ENCODE measurements at regions not wholly inside any gene's neighbourhood (a gene's known extent, or its start where the extent isn't known, plus 50 kb on each side); places are given as distances from the start of the nearest gene placed in this dataset.

DNA sequence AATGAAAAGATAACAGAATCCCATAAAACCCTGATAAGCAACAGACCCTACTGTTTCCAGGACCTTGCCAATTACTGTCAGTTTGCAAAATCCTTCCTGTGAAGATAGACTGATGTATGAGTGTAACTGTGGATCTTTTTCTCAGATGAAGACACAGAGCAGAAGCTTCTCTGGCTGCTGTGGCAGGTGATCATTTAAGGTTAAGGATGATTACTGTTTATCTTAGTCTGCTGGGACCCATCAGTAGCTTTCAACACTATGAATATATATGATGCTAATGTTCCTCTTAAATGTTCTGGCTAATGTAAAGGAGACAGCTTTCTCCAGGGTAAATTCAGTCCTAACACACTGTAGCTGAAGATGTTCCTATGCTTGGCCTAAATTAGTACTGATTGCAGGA is 56.0 kb upstream of the CTTNBP2 start:
- no peak for FAIRE-seq

DNA sequence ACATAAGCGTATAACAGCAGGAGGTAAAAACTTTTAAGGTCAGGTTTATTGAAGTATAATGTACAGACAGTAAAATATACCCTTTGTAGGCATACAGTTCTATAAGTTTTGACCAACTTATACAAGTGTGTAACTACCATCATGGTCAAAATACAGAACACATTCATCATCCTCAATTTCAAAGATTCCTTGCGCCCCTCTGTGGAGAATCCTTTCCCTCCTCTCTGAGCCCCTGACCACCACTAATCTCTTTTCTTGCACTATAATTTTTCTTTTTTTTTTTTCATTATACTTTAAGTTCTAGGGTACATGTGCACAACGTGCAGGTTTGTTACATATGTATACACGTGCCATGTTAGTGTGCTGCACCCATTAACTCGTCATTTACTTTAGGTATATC is 58.1 kb upstream of the CTTNBP2 start:
- FAIRE-seq = no peak

DNA sequence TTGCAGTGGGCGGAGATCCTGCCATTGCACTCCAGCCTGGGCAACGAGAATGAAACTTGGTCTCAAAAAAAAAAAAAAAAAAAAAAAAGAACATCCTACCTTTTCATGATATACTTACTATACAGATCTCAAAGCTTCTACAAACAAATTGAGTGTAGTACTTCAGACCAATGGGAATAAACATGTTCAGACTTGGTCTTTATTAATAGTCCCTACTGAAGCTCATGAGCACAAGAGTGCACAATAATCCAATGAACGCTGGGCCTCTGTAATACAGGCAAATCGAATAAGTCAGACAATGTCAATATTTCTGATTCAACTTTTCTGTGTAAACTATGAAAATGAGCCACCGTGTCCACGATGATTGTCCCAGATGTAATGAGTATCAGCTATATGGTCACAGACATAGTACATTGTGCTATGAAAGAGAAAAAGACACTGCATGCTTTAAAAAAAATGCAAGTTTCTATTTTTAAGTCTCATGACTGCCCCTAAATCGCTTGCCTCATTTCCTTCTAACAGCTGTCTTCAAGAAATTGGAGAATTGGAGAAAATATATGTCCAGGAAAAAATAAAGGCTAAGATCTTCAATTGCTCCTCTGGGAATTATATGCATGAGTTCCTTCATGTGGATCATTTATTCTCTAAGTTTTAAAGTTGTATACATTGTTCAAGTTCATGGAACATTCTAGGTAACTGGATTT is 64.0 kb upstream of the CTTNBP2 start:
- FAIRE-seq = no peak

DNA sequence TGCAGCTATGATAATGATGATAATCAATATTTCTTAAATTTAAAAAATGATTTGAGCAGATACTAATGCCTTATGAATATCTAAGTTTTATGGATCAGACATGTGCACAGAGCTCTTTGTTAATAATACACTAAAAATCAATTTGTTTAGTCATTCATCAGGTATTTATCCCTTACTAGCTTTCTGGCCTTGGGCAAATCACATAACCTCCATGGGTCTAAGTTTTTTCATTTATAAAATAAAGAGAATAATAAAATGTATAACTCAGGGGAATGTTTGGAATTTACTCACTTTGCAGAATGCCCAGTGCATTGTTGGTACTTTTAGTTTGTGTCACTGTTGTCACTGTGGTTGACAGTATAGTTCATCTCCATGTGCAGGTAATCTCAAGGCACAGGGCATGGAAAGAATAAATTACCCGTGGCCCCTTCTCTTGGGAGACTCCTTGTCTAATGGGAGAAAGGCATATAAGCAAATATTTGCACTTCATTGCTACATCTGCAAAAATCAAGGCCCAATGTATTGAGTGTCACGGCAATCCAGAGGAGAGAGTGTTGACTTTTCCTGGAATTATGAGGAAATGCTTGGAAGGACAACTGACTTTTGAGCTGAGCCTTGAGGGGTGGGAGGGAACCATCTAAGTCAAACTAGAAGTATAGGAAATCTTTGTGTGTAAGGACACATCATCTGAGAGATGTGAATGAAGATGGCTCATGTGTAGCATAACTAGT is 64.7 kb upstream of the CTTNBP2 start:
- no peak for FAIRE-seq

DNA sequence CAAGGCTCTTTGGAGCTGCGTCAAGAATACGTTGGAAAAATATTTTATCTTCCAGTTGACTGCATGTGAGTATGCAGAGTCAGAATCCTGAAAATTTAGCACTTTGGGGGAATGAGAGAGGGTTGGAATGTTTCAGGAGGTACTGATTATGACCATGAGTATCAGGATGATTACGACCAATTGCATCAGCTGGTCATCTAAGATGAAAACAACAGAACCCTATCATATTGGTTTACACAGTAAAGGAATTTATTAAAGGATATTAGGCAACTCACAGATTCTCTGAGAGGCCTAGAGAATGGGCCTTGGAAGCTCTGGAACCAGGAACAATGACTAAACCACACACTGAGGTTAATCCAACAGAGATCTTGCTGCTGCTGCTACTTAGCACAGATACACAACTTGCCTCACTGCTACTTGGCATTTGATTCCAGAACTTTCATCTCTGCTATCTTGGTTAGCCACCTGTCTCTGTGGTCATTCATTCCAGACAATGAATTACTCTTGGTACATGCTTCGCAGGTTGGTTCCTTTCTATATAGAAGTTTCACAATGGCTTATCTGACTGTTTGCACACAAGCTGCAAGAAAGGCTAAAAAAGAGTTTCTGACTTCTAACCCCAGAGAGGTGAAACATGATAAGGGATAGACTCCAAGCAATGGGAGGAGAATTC is 68.0 kb upstream of the CTTNBP2 start:
- no peak for FAIRE-seq

DNA sequence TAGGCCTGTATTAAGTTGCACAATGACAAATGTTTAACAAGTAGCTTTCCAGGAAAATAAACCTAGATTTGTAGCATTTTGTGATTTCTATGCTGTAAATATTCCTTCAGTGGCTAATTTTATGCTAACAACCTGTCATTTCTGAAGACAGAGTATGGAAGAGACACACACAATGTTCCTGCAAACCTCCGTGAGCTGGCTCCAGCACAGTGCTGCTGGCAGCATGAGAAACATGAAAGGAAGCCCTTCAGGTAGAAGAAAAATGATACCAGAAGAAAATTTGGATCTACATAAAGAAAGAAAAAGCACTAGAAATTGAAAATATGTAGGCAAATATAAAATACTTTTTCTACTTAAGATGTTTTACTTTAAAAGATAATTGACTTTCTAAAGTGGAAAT is 69.5 kb upstream of the CTTNBP2 start:
- FAIRE-seq = no peak

DNA sequence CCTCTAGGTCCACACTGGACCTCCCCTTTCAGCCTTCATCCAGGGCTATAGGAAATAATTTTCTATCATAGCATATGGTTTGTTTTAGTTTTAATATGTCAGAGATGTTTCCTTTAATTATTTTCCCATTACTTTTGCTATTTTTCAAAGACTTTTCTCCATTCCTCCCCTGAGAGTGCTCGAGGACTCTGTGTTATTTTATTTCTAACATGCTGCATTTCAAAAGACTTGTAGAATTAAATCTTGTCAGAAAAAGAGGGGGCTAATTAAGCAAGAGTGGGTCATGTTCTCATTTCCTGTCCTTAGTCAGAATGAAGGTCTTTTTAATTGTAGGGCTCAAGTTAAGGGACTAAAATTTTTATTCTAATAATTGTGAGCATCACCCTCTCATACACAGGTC is 71.6 kb upstream of the CTTNBP2 start:
- FAIRE-seq = no peak

DNA sequence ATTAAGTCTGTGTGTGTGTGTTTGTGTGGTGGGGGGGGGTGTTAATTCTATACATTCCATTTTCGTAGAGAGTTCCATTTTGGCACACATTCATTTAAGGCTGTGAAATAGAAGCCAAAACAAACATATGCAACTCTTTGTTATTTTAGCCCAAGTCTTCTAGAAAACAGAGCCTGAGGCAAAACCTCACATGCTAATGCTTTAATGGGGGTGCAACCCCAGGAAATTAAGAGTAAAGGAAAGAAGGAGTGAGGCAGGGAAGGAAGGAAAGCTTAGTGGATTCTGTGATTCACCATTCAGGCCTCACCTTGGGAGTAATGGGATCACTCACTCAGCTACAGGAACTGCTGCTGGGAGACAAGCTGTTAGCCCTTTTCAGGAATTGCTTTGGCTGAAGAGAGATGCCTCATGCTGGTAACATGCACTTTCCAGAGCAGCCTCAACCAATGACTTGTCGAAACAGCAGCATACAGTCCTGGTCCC is 73.0 kb upstream of the CTTNBP2 start:
- no peak for FAIRE-seq

DNA sequence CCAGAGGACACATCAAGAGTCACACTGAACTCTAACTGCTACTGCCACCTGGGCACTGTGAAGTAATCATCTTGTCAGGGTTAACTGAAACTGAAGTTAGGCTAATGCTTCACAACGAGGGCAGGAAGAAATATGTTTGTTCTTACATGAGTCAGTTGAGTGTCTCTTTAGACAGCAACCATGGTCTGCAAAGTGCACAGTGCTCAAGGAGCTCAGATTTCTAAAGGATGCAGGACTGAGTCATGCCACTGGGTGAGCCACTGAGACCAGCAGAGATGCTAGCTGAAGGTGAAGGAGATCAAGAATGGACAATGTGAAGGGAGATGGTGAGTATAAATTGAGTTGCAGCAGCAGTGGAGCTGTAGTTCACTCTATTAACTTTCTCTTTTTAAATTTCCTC is 76.0 kb upstream of the CTTNBP2 start:
- FAIRE-seq = no peak

DNA sequence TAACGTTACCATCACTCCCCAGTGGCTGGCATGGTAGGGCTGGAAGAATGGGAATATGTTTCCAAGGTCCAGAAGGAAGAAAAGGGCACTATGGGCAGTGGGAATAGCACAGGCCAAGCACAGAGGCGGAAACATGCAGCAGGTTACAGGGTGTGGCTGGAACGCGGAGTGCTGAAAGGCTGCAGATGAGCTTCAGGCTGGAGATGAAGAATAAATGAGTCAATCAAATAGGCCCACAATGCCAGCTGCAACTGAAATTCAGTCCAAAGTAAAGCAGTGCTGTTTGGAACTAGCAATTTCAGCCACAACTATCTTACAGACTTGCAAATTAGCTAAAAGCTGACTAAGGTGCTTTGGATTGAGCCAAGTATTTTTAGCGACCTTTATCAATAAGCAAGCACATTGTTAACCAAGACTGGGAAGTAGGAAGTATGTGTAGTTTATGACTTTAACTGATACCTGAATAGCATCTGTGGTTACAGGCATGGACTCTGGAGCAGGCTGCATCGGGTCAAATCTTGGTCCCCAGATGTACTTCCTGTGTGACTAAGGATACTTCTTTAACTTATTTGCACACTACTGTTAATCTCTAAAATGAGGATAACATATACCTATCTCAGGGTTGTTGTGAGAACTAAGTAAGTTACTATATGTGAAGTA is 77.5 kb upstream of the CTTNBP2 start:
- no peak for FAIRE-seq

DNA sequence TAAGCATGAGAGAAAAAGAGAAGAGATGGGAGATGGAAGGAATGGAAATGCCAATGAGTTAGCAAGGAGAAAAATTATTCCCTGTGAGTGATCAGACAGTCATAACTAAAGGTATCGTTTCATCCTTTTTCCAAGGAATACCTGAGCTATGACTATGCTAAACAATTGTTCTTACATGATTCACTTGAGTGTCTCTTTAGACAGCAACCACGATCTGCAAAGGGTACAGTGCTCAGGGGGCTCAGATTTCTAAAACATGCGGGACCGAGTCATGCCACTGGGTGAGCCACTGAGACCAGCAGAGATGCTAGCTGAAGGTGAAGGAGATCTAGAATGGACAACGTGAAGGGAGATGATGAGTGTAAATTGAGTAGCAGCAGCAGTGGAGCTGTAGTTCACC is 78.0 kb upstream of the CTTNBP2 start:
- FAIRE-seq = no peak

DNA sequence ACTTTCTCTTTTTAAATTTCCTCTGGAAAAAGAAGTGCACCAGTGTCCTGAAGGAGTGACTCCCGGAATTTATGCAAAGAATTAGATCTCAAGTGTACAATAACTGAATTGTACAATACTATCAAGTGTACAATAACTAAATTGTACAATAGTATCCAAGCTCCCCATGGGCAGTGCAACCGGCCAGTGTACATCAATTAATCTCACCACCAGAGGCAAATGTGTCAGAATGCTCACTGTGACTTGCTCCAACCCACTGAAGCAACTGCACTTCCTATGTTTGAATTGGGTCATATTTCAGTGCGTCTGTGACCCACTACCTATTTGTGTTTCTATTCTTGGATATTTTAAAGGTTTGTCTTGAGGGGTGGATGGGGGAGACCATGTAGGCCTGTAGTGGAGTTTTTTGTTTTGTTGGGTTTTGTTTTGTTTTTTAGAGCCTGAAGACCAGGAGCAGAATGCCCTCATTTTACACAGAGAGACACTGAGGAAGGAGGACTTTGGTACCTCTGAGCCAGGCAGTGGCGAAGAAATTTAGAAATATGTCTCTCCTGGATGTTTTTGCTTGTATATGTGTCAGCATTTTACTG is 78.5 kb upstream of the CTTNBP2 start:
- no peak for FAIRE-seq

DNA sequence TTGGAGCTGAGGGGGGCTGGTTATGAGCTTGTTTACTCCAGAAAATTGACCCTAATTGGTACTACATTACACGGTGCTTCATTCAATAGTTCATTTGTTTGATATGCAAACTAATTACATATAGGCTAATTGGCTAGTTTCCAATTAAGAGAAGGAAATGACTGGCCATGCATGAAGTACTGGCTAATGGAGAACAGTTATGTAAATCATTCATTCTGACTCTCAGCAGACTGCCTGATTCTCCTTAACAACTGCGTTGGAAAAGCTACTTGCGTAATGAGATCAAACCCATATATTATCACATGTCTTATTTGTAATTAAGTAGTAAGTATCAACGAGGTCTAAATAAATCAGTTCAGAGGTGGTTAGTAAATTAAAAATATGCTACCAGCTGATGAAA is 81.8 kb upstream of the CTTNBP2 start:
- FAIRE-seq = no peak

DNA sequence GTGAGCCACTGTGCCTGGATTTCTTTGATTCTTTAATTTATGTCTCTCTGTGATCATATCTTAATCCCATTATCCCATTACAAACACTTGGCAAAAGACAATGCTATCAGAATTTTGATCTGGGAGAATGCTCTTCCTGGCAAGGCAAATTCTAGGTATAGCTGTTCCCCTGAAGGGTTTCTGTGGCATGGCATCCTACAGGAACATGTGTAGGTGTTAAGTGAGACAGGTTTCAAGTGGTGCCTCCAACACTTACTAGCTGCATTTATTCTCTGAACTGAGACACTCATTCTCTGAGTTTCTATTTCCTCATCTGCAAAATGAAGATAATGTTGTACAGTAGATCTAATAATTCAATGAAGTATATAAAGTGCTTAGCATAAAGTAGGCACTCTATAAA is 87.1 kb upstream of the CTTNBP2 start:
- FAIRE-seq = no peak

DNA sequence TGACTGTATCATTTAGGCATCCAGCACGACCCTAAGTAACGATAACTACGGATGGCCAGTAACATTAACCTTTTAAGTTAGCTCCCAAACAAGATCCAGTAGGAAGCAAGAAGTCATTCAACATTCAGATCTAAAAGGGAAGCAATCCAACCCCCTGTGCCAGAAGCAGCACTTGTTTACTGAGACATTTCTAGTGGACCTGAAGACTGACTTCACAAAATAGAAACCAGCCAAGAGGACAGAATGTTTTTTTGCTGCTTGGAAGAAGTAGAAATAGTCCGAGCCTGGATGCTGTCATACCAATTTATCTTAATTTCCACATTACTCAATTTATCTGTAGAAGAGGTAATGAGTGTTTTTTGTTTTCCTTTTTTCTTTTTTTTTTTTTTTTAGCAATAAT is 88.0 kb upstream of the CTTNBP2 start:
- no peak for FAIRE-seq

DNA sequence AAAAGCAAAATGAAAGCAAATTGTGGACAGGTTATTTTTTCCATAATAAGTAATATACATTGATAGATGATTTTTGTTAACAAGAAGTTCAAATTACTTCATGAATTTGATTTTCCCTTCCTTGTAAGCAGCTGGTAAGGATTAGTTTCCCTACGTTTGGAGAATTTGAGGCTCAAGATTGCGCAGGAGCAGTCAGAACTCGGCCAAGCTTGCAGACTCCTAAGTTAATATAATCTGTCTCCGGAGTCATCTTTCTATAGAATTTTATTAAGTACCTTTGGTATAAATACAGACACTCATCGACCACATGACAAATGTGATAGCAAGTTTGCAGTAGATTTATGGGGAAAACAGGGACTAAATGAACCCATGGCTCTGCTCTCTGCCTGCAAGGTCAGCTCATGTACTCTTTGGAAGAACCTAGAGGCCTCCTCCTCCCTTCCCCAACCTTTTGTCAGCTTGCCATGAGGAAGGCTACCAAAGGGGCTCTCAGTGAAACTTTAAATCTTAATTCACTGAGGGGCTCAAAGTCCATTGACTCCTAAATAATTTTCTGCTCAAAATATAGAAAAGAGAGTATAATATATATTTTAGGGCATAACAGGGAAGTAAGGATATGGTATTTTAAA is 89.2 kb upstream of the CTTNBP2 start:
- FAIRE-seq = no peak

DNA sequence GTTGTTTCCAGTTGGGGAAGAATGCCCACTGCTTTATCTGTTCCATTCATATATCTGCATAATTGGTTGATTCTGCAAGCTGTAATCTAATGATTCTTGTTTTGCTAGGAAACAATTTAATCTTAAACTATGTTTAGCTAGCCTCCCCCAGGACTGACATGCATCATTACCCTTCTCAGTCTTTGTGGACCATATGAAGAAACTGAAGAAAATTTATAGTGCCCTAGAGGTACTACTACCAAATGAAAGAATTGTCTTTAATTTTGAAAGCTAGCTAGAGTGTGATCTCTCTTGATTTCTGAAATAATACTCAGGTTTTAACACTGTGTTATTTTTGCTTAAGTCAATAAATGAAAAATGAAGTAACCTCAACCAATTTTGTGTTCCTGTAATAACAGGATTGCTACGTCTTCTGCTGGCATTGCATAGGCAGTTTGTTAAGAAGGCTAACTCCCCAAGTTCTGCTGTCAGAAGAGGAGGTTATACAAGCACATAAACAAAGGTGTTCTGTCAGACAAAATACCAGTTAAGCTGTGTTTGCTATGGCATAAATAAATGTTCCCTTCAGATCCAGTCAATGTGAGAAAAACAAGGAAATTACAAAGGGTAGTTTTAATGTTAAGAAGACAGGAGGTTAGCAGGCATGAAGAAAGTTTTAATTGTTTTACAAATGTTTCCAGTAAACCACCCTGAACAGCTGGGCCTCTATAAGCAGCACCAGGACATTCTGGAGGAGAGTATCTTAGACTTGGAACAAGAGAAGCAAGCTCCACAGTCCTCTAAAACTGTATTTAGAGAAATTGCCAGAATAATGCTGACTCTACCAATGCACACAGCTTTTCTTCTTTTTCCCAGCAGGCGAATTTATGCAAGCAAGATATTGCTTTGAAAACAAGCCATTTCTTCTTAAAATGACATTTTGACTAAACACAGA is 90.3 kb upstream of the CTTNBP2 start:
- FAIRE-seq = no peak

DNA sequence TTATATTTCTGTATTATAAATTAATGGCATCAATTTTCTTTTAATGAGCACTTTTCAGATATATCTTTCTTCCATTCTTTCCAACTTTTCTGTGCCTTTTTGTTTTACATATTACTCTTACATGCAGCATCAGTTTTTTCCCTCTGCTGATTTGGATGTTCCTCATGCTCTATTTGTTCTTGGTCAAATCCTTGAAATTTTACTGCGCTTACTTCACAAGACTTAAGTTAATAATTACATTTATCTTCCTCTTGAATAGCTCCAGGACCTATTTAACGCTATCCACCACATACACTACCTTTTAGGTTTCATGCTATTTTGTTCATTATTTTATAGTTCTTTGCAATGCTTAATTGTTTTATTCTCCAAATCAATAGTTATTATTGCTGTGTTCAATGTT is 97.6 kb upstream of the CTTNBP2 start:
- no peak for FAIRE-seq

DNA sequence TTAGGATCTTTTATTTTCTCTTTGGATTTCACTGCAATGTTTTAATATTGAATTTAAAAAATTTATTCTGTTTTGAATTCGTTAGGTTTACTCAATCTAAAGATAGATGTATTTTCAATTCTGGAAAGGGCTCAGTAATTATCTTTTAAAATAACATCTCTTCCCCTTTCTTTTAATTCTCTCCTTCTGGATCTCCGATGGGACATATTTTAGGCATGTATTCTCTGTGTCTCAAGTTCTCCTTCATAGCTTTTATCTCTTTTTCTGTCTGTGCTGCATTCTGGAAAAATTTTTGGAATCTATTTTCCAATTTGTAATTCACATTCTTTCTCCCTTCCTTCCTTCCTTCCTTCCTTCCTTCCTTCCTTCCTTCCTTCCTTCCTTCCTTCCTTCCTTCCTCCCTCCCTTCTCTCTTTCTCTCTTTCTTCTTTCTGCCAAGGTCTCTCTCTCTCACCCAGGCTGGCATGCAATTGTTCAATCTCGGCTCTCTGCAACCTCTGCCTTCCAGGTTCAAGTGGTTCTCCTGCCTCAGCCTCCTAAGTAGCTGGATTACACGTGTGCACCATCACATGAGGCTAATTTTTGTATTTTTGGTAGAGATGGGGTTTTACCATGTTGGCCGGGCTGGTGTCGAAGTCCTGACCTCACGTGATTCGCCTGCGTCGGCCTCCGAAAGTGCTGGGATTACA is 98.5 kb upstream of the CTTNBP2 start:
- no peak for FAIRE-seq

DNA sequence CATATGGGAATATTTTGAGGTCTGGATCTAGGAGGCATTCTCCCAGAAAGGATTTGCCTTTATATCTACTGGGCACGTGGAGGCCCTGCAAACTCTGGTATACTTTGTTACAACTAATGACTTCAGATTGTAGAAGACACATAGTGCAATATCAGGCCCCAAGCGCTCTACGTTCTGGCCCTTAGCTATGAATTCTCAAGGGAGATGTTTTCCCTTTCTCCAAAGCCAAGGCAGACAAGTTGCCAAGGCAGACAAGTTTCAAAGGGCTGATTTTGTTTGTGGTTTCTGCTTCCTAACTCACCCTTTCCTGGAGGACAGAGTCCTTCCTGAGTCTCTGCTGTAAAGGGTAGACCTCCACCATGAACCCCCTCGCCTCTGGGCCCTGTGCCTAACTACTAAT is 99.4 kb upstream of the CTTNBP2 start:
- no peak for FAIRE-seq

DNA sequence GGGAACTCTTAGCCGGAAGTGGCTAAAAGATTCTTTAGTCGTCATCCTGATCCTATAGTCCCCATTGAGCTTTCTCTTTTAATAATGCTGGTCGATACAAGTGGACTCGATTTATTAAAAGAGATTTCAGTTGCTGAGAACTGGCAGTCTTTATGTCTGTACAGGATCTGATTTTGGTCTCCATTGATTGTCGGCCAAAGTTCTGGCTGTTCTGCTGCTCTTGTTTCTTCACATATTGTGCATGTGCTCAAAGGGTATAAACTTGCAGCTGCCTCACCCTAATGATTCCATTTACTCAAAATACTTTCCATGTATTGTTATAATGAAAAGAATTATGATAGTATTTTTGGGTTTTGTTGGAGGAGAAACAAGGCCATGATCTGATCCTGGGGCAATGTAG is 100.7 kb upstream of the CTTNBP2 start:
- FAIRE-seq = no peak

Measured in A204.1 (cell line).